Endodermal cell (in vitro differentiated cells): ENCODE measurements at regions not wholly inside any gene's neighbourhood (a gene's known extent, or its start where the extent isn't known, plus 50 kb on each side); places are given as distances from the start of the nearest gene placed in this dataset.

Experiments used
- DNase-seq: peaks from one replicate; pipeline ENCODE4 v3.0.0-alpha.2; 2017
- H3K27ac ChIP-seq: 2 replicates; pipeline ENCODE4 v1.5.1; 2013; ENCODE audit warnings: mild to moderate bottlenecking, low read depth, low read length, moderate library complexity
- H3K27me3 ChIP-seq: 2 replicates; pipeline ENCODE4 v1.6.1; 2013; ENCODE audit warnings: mild to moderate bottlenecking, low read length, moderate library complexity; ENCODE audit not compliant: insufficient read depth, control insufficient read depth, poor library complexity, severe bottlenecking
- H3K36me3 ChIP-seq: 2 replicates; pipeline ENCODE4 v1.7.0; 2013; ENCODE audit warnings: mild to moderate bottlenecking, low read length, moderate library complexity; ENCODE audit not compliant: control insufficient read depth, insufficient read depth
- H3K4me1 ChIP-seq: one replicate; pipeline ENCODE4 v1.7.0; 2013; ENCODE audit warnings: low read length; ENCODE audit not compliant: control insufficient read depth, insufficient read depth
- H3K4me3 ChIP-seq: 2 replicates; pipeline ENCODE4 v1.5.1; 2013; ENCODE audit warnings: mild to moderate bottlenecking, low read length, moderate library complexity
- H3K9ac ChIP-seq: 2 replicates; pipeline ENCODE4 v1.6.1; 2013; ENCODE audit warnings: mild to moderate bottlenecking, low read length, moderate library complexity; ENCODE audit not compliant: poor library complexity, severe bottlenecking; ENCODE audit errors: extremely low read depth
- H3K9me3 ChIP-seq: 2 replicates; pipeline ENCODE4 v1.6.1; 2013; ENCODE audit warnings: mild to moderate bottlenecking, low read length, moderate library complexity; ENCODE audit not compliant: control insufficient read depth
- H3K27ac Mint-ChIP-seq: 2 replicates; pipeline ENCODE4 v1.8.0; 2020; ENCODE audit warnings: mixed read lengths
- H3K27me3 Mint-ChIP-seq: 2 replicates; pipeline ENCODE4 v1.8.0; 2021; ENCODE audit warnings: mild to moderate bottlenecking, mixed read lengths; ENCODE audit not compliant: insufficient read depth
- H3K36me3 Mint-ChIP-seq: 2 replicates; pipeline ENCODE4 v1.8.0; 2020; ENCODE audit warnings: low read depth, mixed read lengths
- H3K4me1 Mint-ChIP-seq: 2 replicates; pipeline ENCODE4 v1.8.0; 2020; ENCODE audit warnings: mixed read lengths
- H3K4me3 Mint-ChIP-seq: 2 replicates; pipeline ENCODE4 v1.8.0; 2020; ENCODE audit warnings: mild to moderate bottlenecking, moderate library complexity, mixed read lengths
- H3K9me3 Mint-ChIP-seq: 2 replicates; pipeline ENCODE4 v1.8.0; 2020; ENCODE audit warnings: mild to moderate bottlenecking, mixed read lengths
- WGBS, 2 experiments: methylation state at CpG; one replicate each; pipeline versions ENCODE4 v1.1.5 to v1.1.7; 2013; ENCODE audit warnings: missing lambda C conversion rate in 2 of 2, mixed read lengths in 1 of 2; ENCODE audit not compliant: insufficient coverage in 1 of 2, insufficient read length in 1 of 2; 5-methylcytosine and 5-hydroxymethylcytosine counted together
- TF ChIP-seq, protein P1 (sequence below): fragments of 200-600 bp; sonication (generic); conservative IDR thresholded peaks from 2 replicates; pipeline ENCODE4 v1.5.0; 2021; ENCODE audit warnings: antibody characterized with exemption, mild to moderate bottlenecking

GRCh38 chr3:66552846-66553245 lies 52.0 kb upstream of the LRIG1 start:
- no peaks in the 10 kb centered on the region for H3K36me3 ChIP-seq
- TF ChIP-seq, protein P1, sequence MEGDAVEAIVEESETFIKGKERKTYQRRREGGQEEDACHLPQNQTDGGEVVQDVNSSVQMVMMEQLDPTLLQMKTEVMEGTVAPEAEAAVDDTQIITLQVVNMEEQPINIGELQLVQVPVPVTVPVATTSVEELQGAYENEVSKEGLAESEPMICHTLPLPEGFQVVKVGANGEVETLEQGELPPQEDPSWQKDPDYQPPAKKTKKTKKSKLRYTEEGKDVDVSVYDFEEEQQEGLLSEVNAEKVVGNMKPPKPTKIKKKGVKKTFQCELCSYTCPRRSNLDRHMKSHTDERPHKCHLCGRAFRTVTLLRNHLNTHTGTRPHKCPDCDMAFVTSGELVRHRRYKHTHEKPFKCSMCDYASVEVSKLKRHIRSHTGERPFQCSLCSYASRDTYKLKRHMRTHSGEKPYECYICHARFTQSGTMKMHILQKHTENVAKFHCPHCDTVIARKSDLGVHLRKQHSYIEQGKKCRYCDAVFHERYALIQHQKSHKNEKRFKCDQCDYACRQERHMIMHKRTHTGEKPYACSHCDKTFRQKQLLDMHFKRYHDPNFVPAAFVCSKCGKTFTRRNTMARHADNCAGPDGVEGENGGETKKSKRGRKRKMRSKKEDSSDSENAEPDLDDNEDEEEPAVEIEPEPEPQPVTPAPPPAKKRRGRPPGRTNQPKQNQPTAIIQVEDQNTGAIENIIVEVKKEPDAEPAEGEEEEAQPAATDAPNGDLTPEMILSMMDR = no peak
- no peak overlapping the region for H3K27ac ChIP-seq
- Mint-ChIP-seq H3K4me3 (no peak overlapping the region), H3K4me1 (peaks cover 19% of the 10 kb centered on the region), H3K9me3 (no peaks in the 10 kb centered on the region), H3K36me3 (no peaks in the 10 kb centered on the region), H3K27ac (no peak overlapping the region), H3K27me3 (no peaks in the 10 kb centered on the region)
- H3K4me3 ChIP-seq = no peak overlapping the region
- peak; percentile 68 for DNase-seq
- peaks cover 6% of the 10 kb centered on the region for H3K4me1 ChIP-seq
- WGBS, 2 experiments = 78 to 83% methylated on average over 4 to 5 of the region's 5 CpGs
- no peak overlapping the region for H3K9ac ChIP-seq
- no peaks in the 10 kb centered on the region for H3K27me3 ChIP-seq
- H3K9me3 ChIP-seq = no peaks in the 10 kb centered on the region

DNA sequence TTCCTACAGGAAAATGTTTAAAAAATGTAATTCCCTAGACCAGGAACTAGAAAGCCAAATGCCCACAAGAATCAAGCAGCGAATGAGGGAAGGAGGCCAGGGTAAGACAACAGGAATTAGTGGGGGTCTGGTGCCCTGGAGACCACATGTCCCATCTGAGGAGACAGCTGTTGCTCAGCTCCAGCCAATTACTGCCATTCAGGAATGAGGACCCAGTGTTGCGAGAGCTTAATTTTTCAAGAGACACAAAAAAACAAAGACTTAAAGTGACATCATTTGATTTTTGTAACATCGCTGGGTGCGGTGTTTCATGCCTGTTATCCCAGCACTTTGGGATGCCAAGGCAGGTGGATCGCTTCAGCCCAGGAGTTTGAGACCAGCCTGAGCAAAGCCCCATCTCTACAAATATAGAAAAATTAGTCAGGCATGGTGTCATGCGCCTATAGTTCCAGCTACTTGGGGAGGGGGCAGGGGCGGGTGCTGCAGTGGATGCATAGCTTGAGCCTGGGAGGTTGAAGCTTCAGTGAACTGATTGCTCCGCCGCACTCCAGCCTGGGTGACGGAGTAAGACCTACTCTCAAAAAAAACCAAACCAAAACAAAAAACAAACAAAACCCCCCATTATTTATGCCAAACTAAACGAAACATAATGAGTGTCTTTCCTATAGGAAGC lies 52.8 kb upstream of the LRIG1 start:
- no peak overlapping the region for H3K27ac Mint-ChIP-seq
- no peak overlapping the region for H3K4me3 ChIP-seq

GRCh38 chr3:66554178-66554577 lies 53.4 kb upstream of the LRIG1 start:
- Mint-ChIP-seq H3K27ac (no peak overlapping the region), H3K4me3 (no peak overlapping the region), H3K36me3 (no peaks in the 10 kb centered on the region), H3K27me3 (no peaks in the 10 kb centered on the region), H3K9me3 (peaks cover 13% of the 10 kb centered on the region), H3K4me1 (peaks cover 19% of the 10 kb centered on the region)
- TF ChIP-seq, protein P1 = no peak
- Histone ChIP-seq H3K27ac (no peak overlapping the region), H3K4me3 (no peak overlapping the region), H3K4me1 (peaks cover 6% of the 10 kb centered on the region), H3K9me3 (no peaks in the 10 kb centered on the region), H3K36me3 (no peaks in the 10 kb centered on the region), H3K27me3 (no peaks in the 10 kb centered on the region), H3K9ac (no peak overlapping the region)
- 100% methylated on average over 1 of the region's 1 CpG; no CpG with 5 or more reads in 1 of the 2 experiments for WGBS, 2 experiments
- DNase-seq = no peak

More for the DNA sequence above, 52.8 kb upstream of the LRIG1 start:
- Mint-ChIP-seq H3K9me3 (peaks cover 7% of the 10 kb centered on the region), H3K4me3 (no peak overlapping the region), H3K27me3 (no peaks in the 10 kb centered on the region), H3K36me3 (no peaks in the 10 kb centered on the region), H3K4me1 (peaks cover 19% of the 10 kb centered on the region)
- peak; percentile 35 for DNase-seq
- H3K4me1 ChIP-seq = peaks cover 6% of the 10 kb centered on the region
- no peak overlapping the region for H3K9ac ChIP-seq
- no peaks in the 10 kb centered on the region for H3K9me3 ChIP-seq
- H3K36me3 ChIP-seq = no peaks in the 10 kb centered on the region
- no peaks in the 10 kb centered on the region for H3K27me3 ChIP-seq
- TF ChIP-seq, protein P1 = no peak
- 94% methylated on average over 5 to 10 of the region's 11 CpGs for WGBS, 2 experiments
- no peak overlapping the region for H3K27ac ChIP-seq
